ENCODE measurements at regions not wholly inside any gene's neighbourhood (a gene's known extent, or its start where the extent isn't known, plus 50 kb on each side); places are given as distances from the start of the nearest gene placed in this dataset.
"Not testable (repeated sequence)": the region's sequence is repeated elsewhere in the genome, so short reads cannot be mapped to it uniquely, and the experiment has no call there.

DNA sequence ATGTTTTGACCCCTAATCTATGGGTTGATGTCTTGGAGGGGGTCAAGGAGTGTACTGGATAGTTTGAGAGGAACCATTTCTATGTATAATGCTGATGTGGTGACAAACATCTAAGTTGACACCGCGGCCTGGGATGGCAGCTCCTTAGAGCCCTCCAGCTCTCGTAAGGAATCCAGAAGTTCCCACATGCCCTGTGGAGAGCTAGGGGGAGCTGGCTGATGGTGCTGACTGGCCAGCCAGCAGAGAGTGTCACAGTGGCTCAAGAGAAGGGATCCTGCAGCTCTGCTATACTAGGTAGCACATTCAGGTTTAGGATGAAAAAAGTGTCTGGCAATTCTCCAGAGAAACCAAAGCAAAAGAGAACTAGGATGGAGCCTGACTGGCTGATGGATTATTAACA lies 842.2 kb upstream of the VRK2 start:
- no peak for DNase-seq (ENCODE audit: low spot score)
- in situ Hi-C loops (cut with MboI; ENCODE audit: low sequenced_read_pairs, unreplicated experiment): no loop called here
- TF ChIP-seq, protein P1, sequence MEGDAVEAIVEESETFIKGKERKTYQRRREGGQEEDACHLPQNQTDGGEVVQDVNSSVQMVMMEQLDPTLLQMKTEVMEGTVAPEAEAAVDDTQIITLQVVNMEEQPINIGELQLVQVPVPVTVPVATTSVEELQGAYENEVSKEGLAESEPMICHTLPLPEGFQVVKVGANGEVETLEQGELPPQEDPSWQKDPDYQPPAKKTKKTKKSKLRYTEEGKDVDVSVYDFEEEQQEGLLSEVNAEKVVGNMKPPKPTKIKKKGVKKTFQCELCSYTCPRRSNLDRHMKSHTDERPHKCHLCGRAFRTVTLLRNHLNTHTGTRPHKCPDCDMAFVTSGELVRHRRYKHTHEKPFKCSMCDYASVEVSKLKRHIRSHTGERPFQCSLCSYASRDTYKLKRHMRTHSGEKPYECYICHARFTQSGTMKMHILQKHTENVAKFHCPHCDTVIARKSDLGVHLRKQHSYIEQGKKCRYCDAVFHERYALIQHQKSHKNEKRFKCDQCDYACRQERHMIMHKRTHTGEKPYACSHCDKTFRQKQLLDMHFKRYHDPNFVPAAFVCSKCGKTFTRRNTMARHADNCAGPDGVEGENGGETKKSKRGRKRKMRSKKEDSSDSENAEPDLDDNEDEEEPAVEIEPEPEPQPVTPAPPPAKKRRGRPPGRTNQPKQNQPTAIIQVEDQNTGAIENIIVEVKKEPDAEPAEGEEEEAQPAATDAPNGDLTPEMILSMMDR (IDR thresholded peaks at IDR 0.05; ENCODE audit: borderline replicate concordance, control extremely low read depth, extremely low read depth, insufficient read depth, missing control alignments): no peak

GRCh38 chr2:57205241-57205640 lies 841.4 kb upstream of the VRK2 start:
- TF ChIP-seq, protein P1 (IDR thresholded peaks at IDR 0.05; ENCODE audit: borderline replicate concordance, control extremely low read depth, extremely low read depth, insufficient read depth, missing control alignments): no peak
- in situ Hi-C loops (cut with MboI; ENCODE audit: low sequenced_read_pairs, unreplicated experiment): no loop called here
- DNase-seq (ENCODE audit: low spot score): no peak

DNA sequence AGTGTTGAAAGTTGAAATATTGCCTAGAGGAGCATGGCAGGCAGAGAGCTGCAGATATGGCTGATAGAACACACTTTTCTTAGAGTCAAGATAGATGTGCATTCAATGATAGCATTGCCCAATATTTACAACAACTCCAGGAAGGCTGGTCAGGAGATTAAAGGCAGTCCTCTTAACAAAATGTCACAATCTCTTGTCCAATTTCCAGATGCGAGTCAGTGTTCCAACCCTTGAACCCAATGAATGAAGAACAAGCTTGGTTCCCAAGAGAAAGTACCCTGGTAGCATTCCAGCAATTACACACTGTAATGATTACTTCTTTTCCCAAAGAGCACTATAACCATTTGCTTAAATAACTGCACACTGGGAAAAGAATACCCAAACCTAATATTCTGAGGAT lies 839.4 kb upstream of the VRK2 start:
- TF ChIP-seq, protein P1 (IDR thresholded peaks at IDR 0.05; ENCODE audit: borderline replicate concordance, control extremely low read depth, extremely low read depth, insufficient read depth, missing control alignments): no peak
- in situ Hi-C loops (cut with MboI; ENCODE audit: low sequenced_read_pairs, unreplicated experiment): no loop called here
- no peak for DNase-seq (ENCODE audit: low spot score)

GRCh38 chr2:57209799-57210198 lies 836.8 kb upstream of the VRK2 start:
- TF ChIP-seq, protein P1 (IDR thresholded peaks at IDR 0.05; ENCODE audit: borderline replicate concordance, control extremely low read depth, extremely low read depth, insufficient read depth, missing control alignments): no peak
- no peak for DNase-seq (ENCODE audit: low spot score)
- in situ Hi-C loops (cut with MboI; ENCODE audit: low sequenced_read_pairs, unreplicated experiment): no loop called here

DNA sequence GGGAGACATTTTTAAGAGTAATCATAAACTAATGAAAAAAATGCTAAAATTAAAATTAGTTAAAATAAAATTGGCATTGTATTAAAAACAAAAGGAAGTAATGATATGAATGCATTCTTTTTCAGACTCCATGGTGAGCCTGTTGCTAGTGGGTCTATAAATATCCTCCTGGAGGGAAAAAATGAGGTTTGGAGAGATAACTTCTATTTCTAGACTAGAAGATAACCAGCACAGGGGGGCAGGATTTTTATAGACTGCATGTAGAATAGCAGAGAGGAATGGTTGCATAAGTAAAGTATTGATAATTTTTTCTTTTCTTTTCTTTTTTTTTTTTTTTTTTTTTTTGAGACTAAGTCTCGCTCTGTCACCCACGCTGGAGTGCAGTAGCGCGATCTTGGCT lies 835.8 kb upstream of the VRK2 start:
- in situ Hi-C loops (cut with MboI; ENCODE audit: low sequenced_read_pairs, unreplicated experiment): no loop called here
- TF ChIP-seq, protein P1 (IDR thresholded peaks at IDR 0.05; ENCODE audit: borderline replicate concordance, control extremely low read depth, extremely low read depth, insufficient read depth, missing control alignments): no peak
- no peak for DNase-seq (ENCODE audit: low spot score)

DNA sequence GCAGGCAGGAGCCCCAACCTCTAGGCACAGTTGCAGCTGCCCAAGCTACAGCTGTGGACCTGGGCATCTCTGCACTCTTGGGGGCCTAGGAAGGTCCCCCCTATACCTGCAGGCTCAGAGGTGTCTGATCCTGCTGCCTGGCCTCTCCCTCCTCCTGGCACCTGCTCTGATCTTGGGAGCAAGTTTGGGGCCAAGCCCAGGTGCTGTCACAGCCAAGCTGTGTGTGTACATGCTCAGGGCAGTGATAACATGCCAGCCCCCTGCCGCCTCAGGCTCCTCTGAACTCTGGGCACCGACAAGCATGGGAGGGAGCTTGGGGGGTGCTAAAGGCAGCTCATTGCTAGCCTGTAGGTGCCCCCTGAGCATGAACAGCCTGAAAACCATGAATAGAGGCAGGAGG lies 829.6 kb upstream of the VRK2 start:
- DNase-seq (ENCODE audit: low spot score): no peak
- TF ChIP-seq, protein P1 (IDR thresholded peaks at IDR 0.05; ENCODE audit: borderline replicate concordance, control extremely low read depth, extremely low read depth, insufficient read depth, missing control alignments): no peak
- in situ Hi-C loops (cut with MboI; ENCODE audit: low sequenced_read_pairs, unreplicated experiment): no loop called here

GRCh38 chr2:57218206-57218605 lies 828.4 kb upstream of the VRK2 start:
- TF ChIP-seq, protein P1 (IDR thresholded peaks at IDR 0.05; ENCODE audit: borderline replicate concordance, control extremely low read depth, extremely low read depth, insufficient read depth, missing control alignments): no peak
- no peak for DNase-seq (ENCODE audit: low spot score)
- in situ Hi-C loops (cut with MboI; ENCODE audit: low sequenced_read_pairs, unreplicated experiment): no loop called here

DNA sequence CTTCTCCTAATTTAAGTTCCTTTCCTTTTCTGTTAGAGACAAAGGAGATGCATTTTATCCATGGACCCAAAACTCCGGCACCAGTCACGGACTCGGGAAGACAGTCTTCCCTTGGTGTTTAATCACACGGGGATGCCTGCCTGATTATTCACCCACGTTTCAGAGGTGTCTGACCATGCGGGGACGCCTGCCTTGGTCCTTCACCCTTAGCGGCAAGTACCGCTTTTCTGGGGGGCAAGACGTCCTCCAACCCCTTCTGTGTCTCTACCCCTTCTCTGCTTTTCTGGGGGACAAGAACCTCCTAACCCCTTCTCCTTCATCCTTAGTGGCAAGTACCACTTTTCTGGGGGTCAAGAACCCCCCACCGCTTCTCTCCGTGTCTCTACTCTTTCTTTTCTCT lies 816.9 kb upstream of the VRK2 start:
- in situ Hi-C loops (cut with MboI; ENCODE audit: low sequenced_read_pairs, unreplicated experiment); DNase-seq (ENCODE audit: low spot score): not testable (repeated sequence)

DNA sequence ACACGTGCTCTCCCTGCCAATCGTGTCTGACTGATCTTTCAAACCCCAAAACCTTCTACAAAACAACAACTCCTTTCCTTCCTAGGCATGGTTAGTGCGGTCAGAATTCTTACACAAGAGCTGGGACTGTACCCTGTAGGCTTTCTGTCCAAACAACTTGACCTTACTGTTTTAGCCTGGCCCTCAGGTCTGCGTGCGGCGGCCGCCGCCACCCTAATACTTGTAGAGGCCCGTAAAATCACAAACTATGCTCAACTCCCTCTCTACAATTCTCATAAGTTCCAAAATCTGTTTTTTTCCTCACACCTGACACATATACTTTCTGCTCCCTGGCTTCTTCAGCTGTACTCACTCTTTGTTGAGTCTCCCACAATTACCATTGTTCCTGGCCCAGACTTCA lies 814.3 kb upstream of the VRK2 start:
- DNase-seq (ENCODE audit: low spot score); in situ Hi-C loops (cut with MboI; ENCODE audit: low sequenced_read_pairs, unreplicated experiment): not testable (repeated sequence)

DNA sequence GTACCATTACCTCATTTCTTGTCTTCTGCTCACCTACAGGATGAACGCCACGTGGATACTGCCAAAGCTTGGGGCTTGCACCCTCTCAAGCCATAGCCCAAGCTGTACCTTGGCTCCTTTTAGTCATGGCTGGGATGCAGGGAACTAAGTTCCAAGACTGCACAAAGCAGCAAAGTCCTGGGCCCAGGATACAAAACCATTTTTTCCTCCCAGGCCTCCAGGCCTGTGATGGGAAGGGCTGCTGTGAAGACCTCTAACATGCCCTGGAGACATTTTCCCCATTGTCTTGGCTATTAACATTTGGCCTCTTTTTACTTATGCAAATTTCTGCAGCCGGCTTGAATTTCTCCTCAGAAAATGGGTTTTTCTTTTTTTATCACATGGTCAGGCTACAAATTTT lies 795.1 kb upstream of the VRK2 start:
- in situ Hi-C loops (cut with MboI; ENCODE audit: low sequenced_read_pairs, unreplicated experiment); DNase-seq (ENCODE audit: low spot score): not testable (repeated sequence)

Measured in GM13976 (cell line).